Epithelial cell of esophagus (primary cell): ENCODE measurements at regions not wholly inside any gene's neighbourhood (a gene's known extent, or its start where the extent isn't known, plus 50 kb on each side); places are given as distances from the start of the nearest gene placed in this dataset.

Experiments
- DNase-seq: peaks from one replicate; pipeline ENCODE4 v3.0.0; 2010; ENCODE audit warnings: low read depth
- H3K4me3 ChIP-seq: 2 replicates; pipeline ENCODE4 v1.5.1; 2011; ENCODE audit warnings: mild to moderate bottlenecking, low read length, control low read depth
- TF ChIP-seq, protein P1 (sequence below): IDR thresholded peaks from 2 replicates; pipeline ENCODE4 v1.5.1; 2011; ENCODE audit warnings: low read depth, mild to moderate bottlenecking, low read length, control low read depth, inconsistent platforms; ENCODE audit not compliant: insufficient read depth; ENCODE audit errors: missing control alignments

GRCh38 chr17:83195330-83196023 lies 116.1 kb downstream of the METRNL start:
- H3K4me3 ChIP-seq = no peak overlapping the region
- DNase-seq = no peak
- TF ChIP-seq, protein P1, sequence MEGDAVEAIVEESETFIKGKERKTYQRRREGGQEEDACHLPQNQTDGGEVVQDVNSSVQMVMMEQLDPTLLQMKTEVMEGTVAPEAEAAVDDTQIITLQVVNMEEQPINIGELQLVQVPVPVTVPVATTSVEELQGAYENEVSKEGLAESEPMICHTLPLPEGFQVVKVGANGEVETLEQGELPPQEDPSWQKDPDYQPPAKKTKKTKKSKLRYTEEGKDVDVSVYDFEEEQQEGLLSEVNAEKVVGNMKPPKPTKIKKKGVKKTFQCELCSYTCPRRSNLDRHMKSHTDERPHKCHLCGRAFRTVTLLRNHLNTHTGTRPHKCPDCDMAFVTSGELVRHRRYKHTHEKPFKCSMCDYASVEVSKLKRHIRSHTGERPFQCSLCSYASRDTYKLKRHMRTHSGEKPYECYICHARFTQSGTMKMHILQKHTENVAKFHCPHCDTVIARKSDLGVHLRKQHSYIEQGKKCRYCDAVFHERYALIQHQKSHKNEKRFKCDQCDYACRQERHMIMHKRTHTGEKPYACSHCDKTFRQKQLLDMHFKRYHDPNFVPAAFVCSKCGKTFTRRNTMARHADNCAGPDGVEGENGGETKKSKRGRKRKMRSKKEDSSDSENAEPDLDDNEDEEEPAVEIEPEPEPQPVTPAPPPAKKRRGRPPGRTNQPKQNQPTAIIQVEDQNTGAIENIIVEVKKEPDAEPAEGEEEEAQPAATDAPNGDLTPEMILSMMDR = no peak

- no peak overlapping the region for H3K4me3 ChIP-seq
- no peak for DNase-seq
- TF ChIP-seq, protein P1 = no peak
These were observed 116.6 kb downstream of the METRNL start for GRCh38 chr17:83196024-83196365.

DNA sequence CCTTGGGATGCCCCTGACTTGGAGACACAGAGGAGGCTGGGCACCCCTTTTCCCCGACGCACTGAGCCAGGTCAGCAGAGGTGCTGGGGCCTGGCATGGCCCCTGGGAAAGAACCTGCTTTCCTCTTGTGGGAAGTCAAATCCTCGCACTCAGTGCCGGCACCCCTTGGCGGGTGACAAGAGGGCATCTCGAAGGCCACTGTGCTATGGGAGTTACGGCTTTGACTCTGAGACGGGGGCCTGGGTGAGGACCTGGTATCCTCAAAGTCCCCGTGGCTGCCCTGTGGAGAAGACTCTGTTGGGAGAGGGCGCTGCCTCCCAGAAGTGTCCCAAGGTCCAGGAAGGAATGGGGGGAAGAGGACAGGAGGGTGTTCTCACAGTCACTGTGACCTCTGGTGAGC lies 117.0 kb downstream of the METRNL start:
- H3K4me3 ChIP-seq = no peak overlapping the region
- no peak for DNase-seq
- TF ChIP-seq, protein P1 = no peak

DNA sequence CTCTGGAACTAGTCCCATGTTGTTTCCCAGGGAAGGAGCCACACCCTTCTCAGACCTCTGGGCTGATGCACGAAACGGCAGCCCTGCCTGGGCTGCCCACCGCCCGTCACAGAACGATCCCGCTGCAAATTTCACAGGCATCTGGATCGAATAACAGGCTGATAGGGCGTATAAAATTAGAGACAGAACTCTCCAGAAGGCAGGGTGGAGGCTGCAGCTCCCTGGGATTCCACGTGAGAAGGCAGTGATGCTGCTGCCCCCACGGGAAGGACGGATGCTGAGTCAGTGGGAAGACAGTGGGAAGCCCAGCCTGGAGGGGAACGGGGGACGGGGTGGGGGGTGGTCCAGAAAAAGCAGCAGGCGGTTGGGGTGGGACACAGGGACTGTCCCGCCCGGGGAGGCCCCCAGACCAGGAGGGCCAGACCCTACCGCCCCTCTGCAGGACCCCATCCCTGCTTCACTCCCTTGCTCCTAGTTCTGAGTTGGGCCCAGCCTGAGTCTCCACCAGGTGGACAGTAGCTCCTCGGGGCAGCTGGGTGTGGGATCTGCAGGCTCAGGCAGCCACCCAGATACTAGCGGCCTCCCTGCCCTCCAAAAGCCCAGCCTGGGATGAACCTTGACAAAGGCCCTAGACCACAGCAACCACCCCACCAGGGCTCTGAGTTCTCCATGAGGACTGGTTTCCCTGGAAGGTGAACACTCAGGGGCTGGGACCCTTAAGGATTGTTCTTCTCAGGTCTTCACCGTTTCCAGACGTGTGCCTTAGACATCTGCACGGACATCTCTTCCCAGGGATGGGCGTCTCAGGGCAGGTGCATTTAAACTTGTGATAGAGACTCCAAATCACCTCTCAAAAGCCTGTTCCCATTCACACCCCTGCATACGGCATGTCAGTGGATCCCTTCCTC lies 117.8 kb downstream of the METRNL start:
- no peak for DNase-seq
- H3K4me3 ChIP-seq = no peak overlapping the region
- TF ChIP-seq, protein P1 = no peak

- DNase-seq = no peak
- H3K4me3 ChIP-seq = no peak overlapping the region
- TF ChIP-seq, protein P1 = no peak
These were observed 119.2 kb downstream of the METRNL start for GRCh38 chr17:83198366-83199341.

DNA sequence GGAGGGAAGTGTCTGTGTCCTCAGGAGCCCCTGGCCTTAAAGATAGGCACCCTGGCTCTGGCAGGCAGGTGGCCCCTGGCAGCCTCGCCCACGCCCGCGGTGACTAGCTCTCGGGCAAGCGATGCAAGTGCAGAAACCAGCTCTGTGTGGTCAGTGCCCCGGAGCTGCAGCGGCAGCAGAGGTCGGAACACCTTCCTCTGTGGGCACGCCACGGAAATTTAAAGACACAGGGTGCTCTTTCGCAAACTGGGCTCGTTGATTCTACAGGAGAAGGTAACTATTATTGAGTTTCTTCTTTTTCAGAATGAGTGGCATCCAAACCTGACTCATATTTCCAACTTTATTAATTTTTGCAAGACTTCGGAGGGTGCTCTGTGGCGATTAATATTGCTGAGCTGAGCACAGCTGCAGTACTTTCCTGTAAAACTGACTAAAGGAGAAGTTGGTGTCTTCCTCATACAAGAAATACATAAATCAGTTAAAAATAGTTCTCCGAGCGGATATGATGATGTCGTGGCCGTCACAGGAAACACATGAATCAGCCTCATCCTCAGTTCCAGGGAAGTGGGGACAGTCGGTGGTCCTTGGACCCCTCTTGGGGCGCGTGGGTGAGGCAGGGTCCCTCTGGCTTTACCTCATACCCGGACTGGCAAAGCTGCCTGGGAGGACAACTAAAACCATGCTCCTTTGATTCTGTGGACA lies 120.2 kb downstream of the METRNL start:
- no peak for DNase-seq
- TF ChIP-seq, protein P1 = no peak
- no peak overlapping the region for H3K4me3 ChIP-seq
